NCI-H1436 treated with DMSO at 0.1 percent for 48 hours (cell line): ENCODE measurements at regions not wholly inside any gene's neighbourhood (a gene's known extent, or its start where the extent isn't known, plus 50 kb on each side); places are given as distances from the start of the nearest gene placed in this dataset.
A peak's percentile ranks its signal among the peaks of the same experiment; 100 is the strongest.
"Not testable (repeated sequence)": the region's sequence is repeated elsewhere in the genome, so short reads cannot be mapped to it uniquely, and the experiment has no call there.

Experiments used
- DNase-seq: peaks from one replicate; lab custom pipeline; 2025; lab: John Stamatoyannopoulos, UW

DNA sequence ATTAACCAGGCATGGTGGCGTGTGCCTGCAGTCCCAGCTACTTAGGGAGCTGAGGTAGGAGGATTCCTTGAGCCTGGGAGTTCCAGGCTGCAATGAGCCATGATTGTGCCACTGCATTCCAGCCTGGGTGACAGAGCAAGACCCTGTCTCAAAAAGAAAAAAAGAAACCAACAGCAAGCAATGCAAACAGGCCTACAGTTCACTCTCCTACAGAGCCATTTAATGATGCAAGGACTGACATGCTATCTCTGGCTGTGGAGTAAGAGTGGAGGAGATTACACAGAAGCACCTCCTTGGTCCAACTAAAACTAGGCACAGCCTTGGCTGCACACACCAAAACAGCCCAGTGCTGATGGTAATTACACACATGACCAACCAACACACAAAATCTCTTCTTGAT is 127.5 kb upstream of the SOD1 start:
- no peak for DNase-seq

DNA sequence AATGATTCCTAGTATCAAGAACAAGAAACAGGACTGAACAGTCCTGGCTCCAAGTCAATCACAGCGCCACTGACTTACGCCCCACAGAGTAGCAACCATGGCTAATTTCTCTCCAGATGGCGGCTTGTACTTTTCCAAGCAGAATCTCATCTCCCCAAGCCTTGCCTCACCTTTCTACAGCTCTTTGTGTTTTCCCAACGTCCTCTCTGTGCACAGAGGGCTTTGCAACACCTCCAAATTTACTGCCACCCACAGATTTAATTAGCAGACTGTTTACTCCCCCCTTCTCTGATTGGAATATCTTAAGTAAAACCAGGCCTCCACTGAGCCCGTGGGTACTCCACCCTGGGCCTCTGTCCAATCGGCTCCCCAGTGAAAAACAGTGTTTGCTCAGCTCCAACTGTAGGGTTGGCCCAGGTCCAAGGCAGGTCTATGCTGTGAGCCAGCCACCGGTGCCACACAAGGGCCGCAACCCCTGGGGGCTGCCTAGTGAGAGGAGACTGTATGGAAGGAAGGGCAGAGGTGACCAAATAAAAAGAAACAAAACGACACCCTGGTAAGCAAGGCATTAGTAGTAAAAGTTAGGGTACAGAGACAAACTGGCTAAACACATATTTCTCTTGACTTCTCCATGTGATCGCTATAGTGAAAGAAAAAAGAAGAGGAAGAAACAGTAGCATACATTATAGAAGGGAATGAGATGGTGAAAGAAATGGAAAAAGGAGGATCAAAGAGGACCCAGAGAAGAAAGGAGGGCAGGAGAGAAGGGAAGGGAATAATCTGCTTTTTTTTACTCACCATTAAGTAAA is 128.4 kb upstream of the SOD1 start:
- peak; percentile 88 for DNase-seq

DNA sequence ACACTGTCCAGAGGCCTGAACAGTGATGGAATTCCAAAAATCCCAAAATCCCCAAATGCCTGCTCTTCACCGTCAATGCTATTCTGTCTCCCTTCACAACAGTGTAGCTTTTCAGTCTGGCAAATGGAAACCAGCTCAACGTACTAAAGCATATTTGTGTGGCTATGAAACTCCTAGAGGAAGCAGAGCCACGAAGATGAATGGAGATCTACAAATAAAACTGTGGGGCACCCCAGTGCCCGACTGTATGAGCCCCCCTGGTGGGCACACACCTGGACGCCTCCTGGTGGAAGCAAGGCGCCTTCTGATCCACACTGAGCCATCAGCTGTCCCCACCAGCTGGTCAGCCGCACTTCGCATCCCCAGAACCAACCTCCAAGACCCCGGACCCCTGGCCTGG is 129.1 kb upstream of the SOD1 start:
- no peak for DNase-seq

DNA sequence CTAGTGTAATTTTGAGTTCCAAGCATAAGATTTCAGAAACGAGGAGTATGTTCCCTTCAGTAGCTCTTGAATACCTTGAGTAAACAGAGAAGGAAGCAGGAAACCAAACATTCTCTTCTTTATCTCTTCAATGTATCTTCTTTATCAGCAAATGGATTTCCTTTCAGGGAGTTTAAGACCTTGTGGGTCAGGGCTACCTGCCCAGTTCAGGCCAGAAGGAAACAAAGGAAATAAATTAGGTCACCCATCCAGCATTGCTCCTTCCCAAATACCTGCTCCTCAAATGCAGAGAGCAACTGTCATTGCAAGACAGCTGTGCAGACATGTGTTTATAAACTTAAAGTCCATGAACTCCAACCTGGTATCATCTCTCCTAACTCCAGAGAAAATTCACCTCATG is 130.1 kb upstream of the SOD1 start:
- no peak for DNase-seq

DNA sequence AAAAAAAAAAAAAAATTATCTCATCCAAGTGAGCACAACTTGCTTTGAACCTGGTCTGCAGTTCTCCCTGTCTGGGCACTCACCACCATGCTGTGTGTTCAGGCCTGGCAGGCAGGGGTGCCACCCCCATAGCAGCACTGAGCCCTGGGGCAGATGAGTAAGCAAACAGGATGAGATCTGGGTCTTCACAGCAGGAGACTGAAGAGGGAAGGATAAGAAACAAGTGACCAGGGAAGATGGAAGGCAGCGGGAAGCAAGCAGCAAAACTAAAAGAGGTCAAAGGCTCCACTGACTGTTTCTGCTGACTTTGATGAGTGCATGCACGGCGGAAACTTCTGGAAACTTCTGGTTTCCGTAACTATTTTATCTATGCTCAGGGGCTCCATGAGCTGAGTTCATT is 133.5 kb upstream of the SOD1 start:
- no peak for DNase-seq

DNA sequence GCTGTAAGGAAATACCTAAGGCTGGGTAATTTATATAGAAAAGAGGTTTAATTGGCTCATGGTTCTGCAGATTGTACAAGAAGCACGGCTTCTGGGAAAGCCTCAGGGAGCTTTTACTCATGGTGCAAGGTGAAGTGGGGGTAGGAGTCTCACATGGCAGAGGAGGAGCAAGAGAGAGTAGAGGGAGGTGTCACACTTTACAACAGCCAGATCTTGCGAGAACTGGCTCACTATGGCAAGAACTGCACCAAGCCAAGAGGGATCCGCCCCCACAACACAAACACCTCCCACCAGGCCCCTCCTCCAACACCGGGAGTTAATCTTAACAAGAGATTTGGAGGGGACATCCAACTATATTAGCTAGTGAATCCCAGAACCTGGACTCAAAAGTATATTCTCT is 135.4 kb upstream of the SOD1 start:
- DNase-seq: no peak

DNA sequence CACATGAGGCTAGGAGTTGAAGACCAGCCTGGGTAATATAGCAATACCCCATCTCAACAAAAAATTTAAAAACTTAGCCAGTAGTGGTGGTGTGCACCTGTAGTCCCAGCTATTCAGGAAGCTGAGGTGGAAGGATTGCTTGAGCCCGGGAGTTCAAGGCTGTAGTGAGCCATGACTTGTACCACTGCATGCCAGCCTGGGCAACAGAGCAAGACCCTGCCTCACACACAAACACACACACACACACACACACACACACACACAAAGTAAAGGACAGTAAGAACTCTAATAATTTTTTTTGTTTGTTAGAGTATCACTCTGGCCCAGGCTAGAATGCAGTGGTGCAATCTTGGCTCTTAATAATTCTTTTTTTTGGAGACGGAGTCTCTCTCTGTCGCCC is 138.0 kb upstream of the SOD1 start:
- no peak for DNase-seq

DNA sequence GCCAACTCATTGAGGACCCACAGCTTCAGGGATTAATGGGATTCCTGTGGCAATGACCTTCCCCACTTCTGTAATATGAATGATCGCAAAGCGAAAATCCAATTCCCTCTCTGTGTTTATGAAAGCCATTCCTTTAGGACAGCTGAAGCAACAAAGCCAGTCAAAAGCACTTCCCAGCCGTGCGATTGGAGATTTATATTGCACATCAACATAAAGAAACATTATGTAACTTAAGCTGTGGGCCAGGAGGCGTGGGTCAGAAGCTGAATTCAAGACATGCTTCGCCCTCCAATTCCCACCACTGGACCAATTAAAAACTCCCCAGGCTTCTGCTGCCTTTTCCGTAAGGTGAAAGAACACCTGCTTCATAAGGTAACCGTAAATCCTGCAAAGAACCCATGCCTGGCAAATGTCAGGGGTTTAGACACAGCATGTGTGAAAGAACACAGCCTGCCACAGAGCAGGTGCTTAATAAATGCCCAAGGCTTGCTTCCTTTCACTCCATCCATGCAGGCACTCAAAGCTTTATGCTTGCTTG is 138.9 kb upstream of the SOD1 start:
- no peak for DNase-seq

DNA sequence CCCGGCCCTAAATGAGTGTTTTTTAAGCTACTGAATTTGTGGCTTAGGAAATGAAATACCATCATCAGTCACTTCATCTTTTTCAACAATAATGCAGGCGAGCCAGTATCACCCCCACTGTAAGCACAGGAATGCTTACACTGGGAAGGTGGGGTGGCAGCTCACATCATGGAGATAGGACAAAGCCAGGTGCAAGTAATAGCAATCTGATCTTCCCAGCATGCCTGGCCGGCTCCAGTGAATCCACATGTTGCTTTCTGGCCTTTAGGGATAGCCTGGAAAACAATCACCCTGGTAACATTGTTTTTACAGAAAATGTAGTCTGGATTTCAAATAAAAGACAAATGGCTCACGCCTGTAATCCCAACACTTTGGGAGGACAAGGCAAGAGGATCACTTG is 140.9 kb upstream of the SOD1 start:
- no peak for DNase-seq

DNA sequence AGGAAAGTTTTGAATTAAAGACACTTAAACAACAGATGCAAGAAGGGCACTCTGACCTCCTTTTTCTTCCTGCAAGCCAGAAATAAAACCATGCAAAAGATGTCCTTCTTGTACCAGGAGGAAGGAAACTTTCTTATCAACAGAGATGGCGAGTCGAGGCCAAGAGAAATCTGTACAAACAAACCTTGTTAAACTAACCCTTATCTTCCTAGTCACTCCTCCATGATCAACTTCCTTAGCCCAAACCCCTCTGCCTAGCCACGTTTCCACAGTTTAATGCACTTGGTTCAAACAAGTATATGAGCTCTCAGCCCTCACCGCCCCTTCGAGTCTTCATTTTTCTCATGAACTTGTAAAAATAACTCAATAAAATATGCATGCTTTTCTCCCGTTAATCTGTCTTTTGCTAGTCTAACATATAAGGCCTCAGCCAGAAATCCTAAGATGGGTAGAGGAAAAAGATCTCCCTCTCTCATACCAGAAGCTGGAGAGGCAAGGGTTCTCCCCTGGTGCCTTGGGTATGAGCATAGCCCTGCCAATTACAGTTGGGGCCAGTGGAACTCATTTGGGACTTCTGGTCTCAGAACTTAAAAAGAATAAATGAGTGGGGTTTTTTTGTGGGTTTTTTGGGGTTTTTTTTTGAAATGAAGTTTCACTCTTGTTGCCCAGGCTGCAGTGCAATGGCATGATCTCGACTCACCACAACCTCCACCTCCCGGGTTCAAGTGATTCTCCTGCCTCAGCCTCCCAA is 141.7 kb upstream of the SOD1 start:
- DNase-seq: no peak

DNA sequence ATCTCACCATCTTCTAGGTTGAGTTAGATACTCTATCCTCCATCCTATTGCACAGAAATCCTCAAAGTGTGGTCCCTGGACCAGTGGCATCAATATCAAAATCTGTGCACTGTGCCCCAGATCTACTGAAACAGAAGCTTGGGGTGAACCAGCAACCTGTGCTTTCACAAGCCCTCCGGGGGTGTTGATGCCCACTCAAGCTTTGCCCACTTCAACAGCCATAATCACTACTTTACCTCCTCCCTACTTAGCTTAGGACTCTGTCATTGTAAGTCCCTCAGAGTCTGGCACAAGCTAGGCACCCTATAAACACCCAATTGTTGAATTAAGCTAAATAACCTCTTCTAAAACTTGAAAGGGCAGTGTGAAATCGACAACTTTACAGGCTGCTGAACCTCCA is 144.2 kb upstream of the SOD1 start:
- DNase-seq: no peak

DNA sequence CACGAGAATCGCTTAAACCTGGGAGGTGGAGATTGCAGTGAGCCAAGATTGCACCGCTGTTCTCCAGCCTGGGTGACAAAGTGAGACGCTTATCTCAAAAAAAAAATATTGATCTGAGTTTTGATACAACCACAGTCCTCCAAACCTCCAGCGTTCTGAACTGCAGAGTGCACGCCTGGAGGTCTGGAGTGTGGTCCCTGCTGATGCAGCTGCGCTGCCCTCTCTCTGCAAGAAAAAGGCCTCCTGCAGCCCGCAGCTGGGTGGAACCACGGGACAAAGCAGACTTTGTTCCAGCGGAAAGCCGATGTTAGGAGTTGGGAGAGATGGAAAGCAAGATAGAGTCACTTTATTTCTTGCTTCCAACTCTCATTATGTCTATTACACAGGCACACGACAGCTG is 144.9 kb upstream of the SOD1 start:
- no peak for DNase-seq

DNA sequence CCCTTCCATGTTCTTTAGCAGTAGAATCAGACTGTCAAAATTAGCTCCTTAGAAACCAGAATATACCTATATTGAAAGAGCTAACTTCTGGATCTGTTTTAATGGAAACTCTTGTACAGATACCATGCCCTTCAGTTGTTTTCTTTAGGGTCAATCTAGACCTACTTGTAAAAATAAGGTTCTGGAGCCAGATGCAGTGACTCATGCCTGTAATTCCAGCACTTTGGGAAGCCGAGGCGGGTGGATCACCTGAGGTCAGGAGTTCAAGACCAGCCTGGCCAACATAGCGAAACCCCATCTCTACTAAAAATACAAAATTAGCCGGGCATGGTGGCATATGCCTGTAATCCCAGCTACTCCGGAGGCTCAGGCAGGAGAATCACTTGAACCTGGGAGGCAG is 146.0 kb upstream of the SOD1 start:
- DNase-seq: not testable (repeated sequence)

DNA sequence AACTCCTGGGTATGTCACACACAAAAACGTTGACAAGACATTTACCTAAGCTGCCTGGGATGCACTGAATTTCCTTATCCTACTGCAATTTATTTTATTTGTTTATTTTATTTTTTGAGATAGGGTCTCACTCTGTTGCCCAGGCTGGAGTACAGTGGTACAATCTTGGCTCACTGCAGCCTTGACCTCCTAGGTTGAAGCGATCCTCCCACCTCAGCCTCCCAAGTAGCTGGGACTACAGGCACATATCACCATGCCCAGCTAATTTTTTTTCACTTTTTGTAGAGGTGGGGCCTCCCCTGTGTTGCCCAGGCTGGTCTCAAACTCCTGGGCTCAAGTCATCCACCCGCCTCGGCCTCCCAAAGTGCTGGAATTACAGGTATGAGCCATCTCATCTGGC is 147.5 kb upstream of the SOD1 start:
- not testable (repeated sequence) for DNase-seq

DNA sequence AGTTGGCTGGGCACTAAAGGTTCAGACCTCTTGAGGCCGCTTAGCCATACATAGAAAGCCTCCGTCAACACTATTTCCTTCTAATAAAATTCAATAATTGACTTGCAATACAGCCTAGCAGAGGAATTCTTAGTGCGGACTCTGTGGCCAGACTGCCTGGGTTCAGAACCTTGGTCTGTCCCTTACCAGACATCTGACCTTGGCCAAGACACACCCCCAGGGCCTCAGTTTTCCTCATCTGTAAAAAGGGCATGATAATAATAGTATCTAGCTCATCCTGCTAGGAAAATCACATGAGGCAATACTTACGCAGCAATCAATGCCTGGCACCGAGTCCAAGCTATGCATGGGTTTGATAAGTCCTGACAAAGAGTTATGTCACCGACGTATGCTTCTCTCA is 148.2 kb upstream of the SOD1 start:
- DNase-seq: no peak

DNA sequence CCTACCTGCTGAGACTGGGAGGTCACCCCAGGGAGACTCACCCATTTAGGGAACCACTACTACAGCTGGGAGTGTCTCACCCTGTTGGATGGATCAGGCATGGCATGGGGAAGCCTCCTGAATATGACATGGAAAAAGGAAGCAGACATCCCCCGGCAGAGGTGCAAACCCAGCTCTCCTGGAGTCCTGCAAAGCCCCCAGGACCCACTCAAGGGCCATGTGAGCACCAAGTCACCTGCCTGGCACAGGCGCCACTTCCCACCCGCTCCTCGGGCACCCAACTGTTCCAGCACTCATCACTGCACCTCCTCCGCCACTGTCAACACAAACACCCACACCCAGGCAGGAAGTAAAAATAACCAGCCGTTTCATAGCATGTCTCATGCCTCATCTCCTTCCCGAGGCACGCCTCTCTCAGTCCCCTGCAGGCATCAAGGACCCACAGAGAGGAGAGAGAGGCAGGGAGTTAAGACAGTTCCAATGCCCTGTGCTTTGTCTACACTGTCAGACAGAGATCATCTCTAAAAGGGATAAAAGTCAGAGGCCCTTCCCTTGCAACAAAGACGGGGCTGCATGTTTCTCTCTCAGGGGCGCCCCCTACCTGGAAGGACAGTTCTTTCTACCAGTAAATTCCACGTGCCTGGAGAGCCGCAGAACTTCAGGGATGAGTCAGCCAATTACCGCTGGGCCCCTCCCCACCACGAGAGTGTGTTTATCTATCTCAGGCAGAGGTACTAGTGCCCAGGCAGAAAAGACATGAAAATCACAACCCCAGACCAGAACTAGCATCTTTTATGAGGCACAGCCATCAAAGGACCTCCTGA is 150.1 kb upstream of the SOD1 start:
- DNase-seq: no peak

DNA sequence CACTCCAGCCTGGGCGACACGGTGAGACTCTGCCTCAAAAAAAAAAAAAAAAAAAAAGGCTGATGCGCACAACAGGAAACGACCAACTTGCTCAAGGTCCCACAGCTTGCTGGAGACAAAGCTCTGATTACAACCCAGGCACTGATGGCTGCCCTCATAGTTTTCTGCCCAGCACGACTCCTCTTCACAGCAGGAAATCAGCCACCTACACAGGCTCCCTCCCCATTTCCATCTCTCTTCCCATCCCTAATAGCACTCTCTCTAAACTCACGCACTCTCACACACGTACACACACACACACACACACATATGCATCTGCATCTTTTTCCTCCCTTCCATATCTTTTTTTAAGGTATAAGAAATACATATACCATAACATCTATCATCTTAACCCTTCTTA is 153.5 kb upstream of the SOD1 start:
- no peak for DNase-seq

DNA sequence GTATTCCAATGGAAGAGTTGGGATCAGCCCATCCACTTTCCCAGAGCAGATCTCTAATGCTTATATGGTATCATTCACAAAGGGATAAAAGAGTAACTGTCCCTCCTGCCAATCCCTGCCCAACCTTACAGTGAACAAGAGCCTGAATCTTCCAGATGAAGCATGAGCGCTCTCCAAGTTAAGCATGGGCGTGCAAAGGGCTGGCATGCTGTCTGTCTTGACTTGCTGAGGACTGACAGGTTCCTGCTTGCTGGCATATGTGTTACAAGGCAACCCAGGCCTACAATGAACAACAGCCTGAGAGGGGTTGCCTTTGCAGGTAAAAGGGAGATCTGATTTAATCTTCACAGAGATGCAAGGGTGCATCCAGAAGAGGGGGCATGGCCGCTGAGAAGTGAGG is 155.6 kb upstream of the SOD1 start:
- no peak for DNase-seq

DNA sequence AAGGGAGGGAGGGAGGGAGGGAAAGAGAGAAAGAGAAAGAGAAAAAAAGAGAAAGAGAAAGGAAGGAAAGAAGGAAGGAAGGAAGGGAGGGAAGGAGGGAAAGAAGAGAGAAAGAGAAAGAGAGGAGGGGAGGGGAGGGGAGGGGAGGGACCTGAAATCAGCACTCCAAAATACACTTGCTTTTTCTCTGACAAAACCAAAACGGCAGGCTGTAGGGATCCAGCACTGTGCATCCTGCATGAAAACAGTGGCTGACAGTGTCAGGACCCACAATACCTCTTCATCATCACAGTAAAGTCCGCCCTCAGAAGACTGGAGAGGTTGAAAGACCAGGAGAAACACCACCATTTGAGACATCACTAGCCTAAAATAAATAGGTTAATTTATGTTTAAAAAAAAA is 156.0 kb upstream of the SOD1 start:
- no peak for DNase-seq

DNA sequence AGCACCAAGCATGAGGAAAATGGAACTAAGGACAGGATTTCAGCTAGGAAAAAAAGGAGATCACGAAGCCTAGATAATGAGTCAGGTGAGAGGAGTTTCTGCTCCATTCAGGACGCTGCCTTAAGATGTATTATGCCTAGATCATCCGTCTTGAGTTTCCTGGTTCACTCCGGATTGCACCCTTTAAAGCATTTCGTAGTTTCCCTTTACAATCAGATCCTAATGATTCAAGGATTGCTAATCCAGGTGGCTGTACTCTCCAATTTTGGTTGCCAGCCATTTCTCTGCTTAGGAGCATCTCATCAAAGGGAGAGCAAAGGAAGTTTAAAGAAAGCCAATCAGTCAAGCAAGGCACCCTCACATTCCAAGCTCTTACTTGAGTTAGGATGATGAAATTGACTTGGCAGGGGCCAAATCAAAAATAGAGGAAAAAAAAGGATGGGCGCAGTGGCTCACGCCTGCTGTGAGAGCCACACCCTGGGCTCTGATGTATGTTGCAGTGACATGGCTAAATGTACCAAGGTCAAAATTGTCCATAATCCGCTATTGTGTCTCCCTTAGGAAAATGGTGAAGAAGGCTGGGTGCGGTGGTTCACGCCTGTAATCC is 156.9 kb upstream of the SOD1 start:
- no peak for DNase-seq

DNA sequence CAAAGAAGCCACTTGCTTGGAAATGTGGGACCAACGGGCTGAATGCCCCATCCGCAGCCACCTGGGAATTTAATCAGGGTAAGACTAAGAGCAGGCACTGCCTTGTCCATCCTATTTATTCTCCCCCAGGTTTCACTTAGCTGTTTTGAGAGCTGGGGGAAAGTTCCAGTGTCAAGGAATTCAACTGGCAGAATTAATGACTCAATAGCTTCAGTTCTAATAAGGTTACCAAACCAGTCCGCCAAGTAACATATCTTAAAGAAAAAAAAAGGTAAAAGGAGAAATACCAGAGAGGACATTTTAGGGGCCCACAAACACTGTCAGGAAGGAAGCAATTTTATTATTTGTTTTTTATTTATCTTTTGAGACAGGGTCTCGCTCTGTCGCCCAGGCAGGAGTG is 157.6 kb upstream of the SOD1 start:
- DNase-seq: no peak

DNA sequence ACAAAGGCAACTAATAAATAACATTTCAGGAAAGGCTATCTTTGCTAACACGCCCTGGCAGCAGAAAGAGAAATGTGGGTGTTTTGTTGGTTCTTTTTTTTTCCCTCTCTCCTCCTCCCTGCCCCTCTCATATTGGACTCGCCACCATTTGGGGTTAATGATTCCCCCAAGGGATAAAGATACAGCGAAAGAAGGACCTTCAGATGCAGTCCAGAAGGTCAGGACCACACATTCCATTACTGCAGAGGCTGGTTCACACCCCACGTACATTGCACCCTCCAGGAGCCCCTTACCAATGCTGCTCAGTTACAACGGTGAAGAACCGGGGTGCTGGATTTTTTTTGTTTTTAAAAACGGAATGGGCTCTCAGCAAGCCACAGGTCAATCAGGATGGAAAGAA is 156.9 kb upstream of the TIAM1 start:
- DNase-seq: no peak
